ENCODE measurements at regions not wholly inside any gene's neighbourhood (a gene's known extent, or its start where the extent isn't known, plus 50 kb on each side); places are given as distances from the start of the nearest gene placed in this dataset.

DNA sequence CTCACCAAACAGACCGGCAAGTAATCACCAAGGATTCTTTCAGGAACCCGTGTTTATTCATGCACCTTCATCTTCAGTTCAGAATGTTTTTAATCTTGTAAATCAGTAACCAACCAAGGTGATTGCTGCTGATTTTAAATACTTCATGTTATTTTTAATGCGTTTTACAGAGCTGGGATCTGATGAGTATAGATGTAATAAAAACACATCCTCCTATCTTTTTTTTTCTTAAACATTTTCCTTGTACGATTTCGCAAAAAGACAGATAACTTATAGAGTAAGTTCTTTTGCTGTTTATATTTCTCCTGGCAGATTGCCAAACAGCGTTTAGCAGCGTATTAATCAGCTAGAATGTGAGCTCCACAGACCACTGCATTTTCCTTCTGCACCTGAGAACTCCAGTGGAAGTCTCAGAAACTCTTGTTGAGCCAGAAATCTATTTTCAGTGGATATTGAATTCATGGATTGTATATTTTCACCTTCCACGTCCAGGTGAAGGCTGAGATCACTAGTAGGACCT lies 397.8 kb upstream of the NRP1 start:
- TF ChIP-seq POLR2A (IDR thresholded peaks at IDR 0.05) = no peak
- TF ChIP-seq, protein P1, sequence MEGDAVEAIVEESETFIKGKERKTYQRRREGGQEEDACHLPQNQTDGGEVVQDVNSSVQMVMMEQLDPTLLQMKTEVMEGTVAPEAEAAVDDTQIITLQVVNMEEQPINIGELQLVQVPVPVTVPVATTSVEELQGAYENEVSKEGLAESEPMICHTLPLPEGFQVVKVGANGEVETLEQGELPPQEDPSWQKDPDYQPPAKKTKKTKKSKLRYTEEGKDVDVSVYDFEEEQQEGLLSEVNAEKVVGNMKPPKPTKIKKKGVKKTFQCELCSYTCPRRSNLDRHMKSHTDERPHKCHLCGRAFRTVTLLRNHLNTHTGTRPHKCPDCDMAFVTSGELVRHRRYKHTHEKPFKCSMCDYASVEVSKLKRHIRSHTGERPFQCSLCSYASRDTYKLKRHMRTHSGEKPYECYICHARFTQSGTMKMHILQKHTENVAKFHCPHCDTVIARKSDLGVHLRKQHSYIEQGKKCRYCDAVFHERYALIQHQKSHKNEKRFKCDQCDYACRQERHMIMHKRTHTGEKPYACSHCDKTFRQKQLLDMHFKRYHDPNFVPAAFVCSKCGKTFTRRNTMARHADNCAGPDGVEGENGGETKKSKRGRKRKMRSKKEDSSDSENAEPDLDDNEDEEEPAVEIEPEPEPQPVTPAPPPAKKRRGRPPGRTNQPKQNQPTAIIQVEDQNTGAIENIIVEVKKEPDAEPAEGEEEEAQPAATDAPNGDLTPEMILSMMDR (IDR thresholded peaks at IDR 0.05) = no peak
- no peak for TF ChIP-seq EP300 (IDR thresholded peaks at IDR 0.05)

Measured in stomach (tissue), 4 donors.